ENCODE measurements at regions not wholly inside any gene's neighbourhood (a gene's known extent, or its start where the extent isn't known, plus 50 kb on each side); places are given as distances from the start of the nearest gene placed in this dataset.

GRCh38 chr5:154696891-154697290 is 58.3 kb upstream of the LARP1 start:
- TF ChIP-seq CTCF (IDR thresholded peaks at IDR 0.05) = no peak
- no peak for TF ChIP-seq POLR2A (IDR thresholded peaks at IDR 0.05; ENCODE audit: low read length)
- TF ChIP-seq REST (IDR thresholded peaks at IDR 0.05) = no peak
- no peak for TF ChIP-seq SREBF2 (IDR thresholded peaks at IDR 0.05)
- TF ChIP-seq SMC3 (IDR thresholded peaks at IDR 0.05) = no peak
- TF ChIP-seq CBX2 (IDR thresholded peaks at IDR 0.05; ENCODE audit: borderline replicate concordance, low read depth) = no peak
- TF ChIP-seq CHD2 (IDR thresholded peaks at IDR 0.05; ENCODE audit: low read length, partially characterized antibody) = no peak
- TF ChIP-seq HES2 (IDR thresholded peaks at IDR 0.05) = no peak
- no peak for TF ChIP-seq NPAS2 (CRISPR knock-in tag; IDR thresholded peaks at IDR 0.05; ENCODE audit: borderline replicate concordance)
- no peak for TF ChIP-seq CEBPB (IDR thresholded peaks at IDR 0.05)
- no peak for TF ChIP-seq MAX (IDR thresholded peaks at IDR 0.05)

All from A549 (cell line).